ENCODE measurements at regions not wholly inside any gene's neighbourhood (a gene's known extent, or its start where the extent isn't known, plus 50 kb on each side); places are given as distances from the start of the nearest gene placed in this dataset.
"Not testable (repeated sequence)": the region's sequence is repeated elsewhere in the genome, so short reads cannot be mapped to it uniquely, and the experiment has no call there.

GRCh38 chr15:84130098-84130831 is 105.3 kb upstream of the GOLGA6L4 start:
- not testable (repeated sequence) for TF ChIP-seq CTCF (conservative IDR thresholded peaks at IDR 0.05); EZH2 (IDR thresholded peaks at IDR 0.05; ENCODE audit: low read depth)

Data from PC-9 (cell line).